ENCODE measurements at regions not wholly inside any gene's neighbourhood (a gene's known extent, or its start where the extent isn't known, plus 50 kb on each side); places are given as distances from the start of the nearest gene placed in this dataset.

DNA sequence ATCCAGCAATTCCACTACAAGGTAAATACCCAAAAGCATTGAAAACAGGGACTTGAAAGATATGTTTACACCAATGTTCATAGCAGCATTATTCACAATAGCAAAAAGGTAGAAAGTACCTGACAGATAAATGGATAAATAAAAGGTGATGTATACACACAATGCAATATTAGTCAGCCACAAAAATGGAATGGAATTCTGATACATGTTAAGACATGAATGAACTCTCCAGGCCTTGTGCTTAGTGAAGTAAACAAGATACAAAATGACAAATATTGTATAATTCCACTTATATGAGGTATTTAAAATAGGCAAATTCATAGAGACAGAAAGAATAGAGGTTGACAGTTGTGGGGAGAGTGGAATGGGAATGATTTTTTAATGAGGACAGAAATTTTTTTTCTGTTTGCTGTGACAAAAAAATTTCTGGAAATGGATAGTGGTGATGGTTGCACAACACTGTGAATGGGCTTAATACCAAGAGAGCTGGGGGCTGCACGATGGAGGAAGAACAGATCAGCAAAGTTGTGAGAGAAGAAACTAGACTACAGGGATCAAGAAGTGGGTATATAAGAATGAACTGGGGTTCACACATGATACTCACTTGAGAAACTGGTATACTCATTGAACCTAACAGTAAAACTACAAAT lies 137.2 kb downstream of the MZT1 start:
- H3K36me3 ChIP-seq (ENCODE audit: low read depth): no peaks in the 10 kb centered on the region
- DNase-seq (ENCODE audit: low spot score) (no peak), ATAC-seq (ENCODE audit: low read depth) (0 out of 3 replicates have a peak, but pooled peaks have one; percentile 38)
- no peak overlapping the region for H3K27ac ChIP-seq (ENCODE audit: poor library complexity, severe bottlenecking)
- no peaks in the 10 kb centered on the region for H3K4me1 ChIP-seq (ENCODE audit: insufficient read depth, poor library complexity, severe bottlenecking)
- H3K9me3 ChIP-seq (ENCODE audit: severe bottlenecking): no peaks in the 10 kb centered on the region
- H3K4me3 ChIP-seq (ENCODE audit: severe bottlenecking): no peak overlapping the region
- no peak for TF ChIP-seq CTCF (IDR thresholded peaks at IDR 0.05; ENCODE audit: poor library complexity, severe bottlenecking)
- no peaks in the 10 kb centered on the region for H3K27me3 ChIP-seq (ENCODE audit: insufficient read depth, poor library complexity, severe bottlenecking)

GRCh38 chr13:72586518-72586917 lies 140.9 kb downstream of the MZT1 start:
- Histone ChIP-seq H3K4me1 (ENCODE audit: insufficient read depth, poor library complexity, severe bottlenecking) (no peaks in the 10 kb centered on the region), H3K27me3 (ENCODE audit: insufficient read depth, poor library complexity, severe bottlenecking) (no peaks in the 10 kb centered on the region), H3K4me3 (ENCODE audit: severe bottlenecking) (no peak overlapping the region), H3K36me3 (ENCODE audit: low read depth) (no peaks in the 10 kb centered on the region), H3K27ac (ENCODE audit: poor library complexity, severe bottlenecking) (no peak overlapping the region), H3K9me3 (ENCODE audit: severe bottlenecking) (no peaks in the 10 kb centered on the region)
- no peak for DNase-seq (ENCODE audit: low spot score)
- TF ChIP-seq CTCF (IDR thresholded peaks at IDR 0.05; ENCODE audit: poor library complexity, severe bottlenecking): no peak
- no peak for ATAC-seq (ENCODE audit: low read depth)

DNA sequence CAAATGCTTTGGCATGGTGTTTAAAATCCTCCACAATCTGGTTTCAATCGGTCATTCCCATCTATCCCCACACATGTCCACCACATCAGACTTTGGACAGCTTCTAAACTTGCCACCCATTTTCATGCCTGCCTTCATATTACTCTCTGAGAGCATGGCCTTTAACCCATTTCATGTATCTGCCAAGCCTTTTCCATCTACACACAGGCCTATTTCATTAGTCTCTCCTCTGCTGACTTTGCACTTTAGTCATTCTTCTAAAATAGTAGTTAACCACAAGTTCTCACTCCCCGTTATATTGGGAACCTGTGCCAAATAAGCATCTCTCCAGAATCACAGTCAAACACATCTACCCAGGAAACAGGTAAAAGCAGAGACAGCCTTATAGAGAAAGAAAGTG lies 142.2 kb downstream of the MZT1 start:
- no peak for TF ChIP-seq CTCF (IDR thresholded peaks at IDR 0.05; ENCODE audit: poor library complexity, severe bottlenecking)
- ATAC-seq (ENCODE audit: low read depth) (no peak), DNase-seq (ENCODE audit: low spot score) (no peak)
- Histone ChIP-seq H3K27ac (ENCODE audit: poor library complexity, severe bottlenecking) (no peak overlapping the region), H3K9me3 (ENCODE audit: severe bottlenecking) (no peaks in the 10 kb centered on the region), H3K27me3 (ENCODE audit: insufficient read depth, poor library complexity, severe bottlenecking) (no peaks in the 10 kb centered on the region), H3K4me1 (ENCODE audit: insufficient read depth, poor library complexity, severe bottlenecking) (no peaks in the 10 kb centered on the region), H3K36me3 (ENCODE audit: low read depth) (no peaks in the 10 kb centered on the region), H3K4me3 (ENCODE audit: severe bottlenecking) (no peak overlapping the region)

- DNase-seq (ENCODE audit: low spot score) (no peak), ATAC-seq (ENCODE audit: low read depth) (no peak)
- Histone ChIP-seq H3K27me3 (ENCODE audit: insufficient read depth, poor library complexity, severe bottlenecking) (no peaks in the 10 kb centered on the region), H3K4me3 (ENCODE audit: severe bottlenecking) (no peak overlapping the region), H3K4me1 (ENCODE audit: insufficient read depth, poor library complexity, severe bottlenecking) (no peaks in the 10 kb centered on the region), H3K9me3 (ENCODE audit: severe bottlenecking) (no peaks in the 10 kb centered on the region), H3K36me3 (ENCODE audit: low read depth) (no peaks in the 10 kb centered on the region), H3K27ac (ENCODE audit: poor library complexity, severe bottlenecking) (no peak overlapping the region)
- TF ChIP-seq CTCF (IDR thresholded peaks at IDR 0.05; ENCODE audit: poor library complexity, severe bottlenecking): no peak
These were observed 156.2 kb downstream of the MZT1 start for GRCh38 chr13:72571191-72571590.

- no peaks in the 10 kb centered on the region for H3K4me1 ChIP-seq (ENCODE audit: insufficient read depth, poor library complexity, severe bottlenecking)
These were observed 157.4 kb downstream of the MZT1 start for GRCh38 chr13:72570019-72570418.

More at GRCh38 chr13:72570019-72570418, 157.4 kb downstream of the MZT1 start:
- H3K27ac ChIP-seq (ENCODE audit: poor library complexity, severe bottlenecking): no peak overlapping the region
- H3K9me3 ChIP-seq (ENCODE audit: severe bottlenecking): no peaks in the 10 kb centered on the region
- H3K27me3 ChIP-seq (ENCODE audit: insufficient read depth, poor library complexity, severe bottlenecking): no peaks in the 10 kb centered on the region
- H3K4me3 ChIP-seq (ENCODE audit: severe bottlenecking): no peak overlapping the region
- ATAC-seq (ENCODE audit: low read depth) (no peak), DNase-seq (ENCODE audit: low spot score) (no peak)
- TF ChIP-seq CTCF (IDR thresholded peaks at IDR 0.05; ENCODE audit: poor library complexity, severe bottlenecking): no peak
- H3K36me3 ChIP-seq (ENCODE audit: low read depth): no peaks in the 10 kb centered on the region
